ENCODE measurements at regions not wholly inside any gene's neighbourhood (a gene's known extent, or its start where the extent isn't known, plus 50 kb on each side); places are given as distances from the start of the nearest gene placed in this dataset.

DNA sequence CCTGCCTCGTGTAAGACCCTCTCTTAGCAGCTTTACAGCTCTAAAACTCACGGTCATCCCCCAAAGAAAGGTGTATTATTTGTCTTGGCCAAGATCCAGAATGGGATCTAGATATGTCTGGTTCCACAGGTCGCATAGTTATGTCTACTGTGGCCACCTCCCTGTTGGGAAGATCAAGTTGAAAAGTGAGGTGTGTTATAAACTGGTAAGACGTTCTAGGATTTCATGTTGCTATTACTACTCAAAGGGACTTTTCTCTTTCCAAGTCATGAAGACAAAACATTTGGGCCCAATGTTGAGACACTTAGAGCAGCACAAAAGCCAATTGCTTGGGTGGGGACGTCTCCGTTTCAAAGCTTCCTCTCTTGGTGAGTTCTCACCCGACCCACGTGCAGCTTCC, 766.0 kb downstream of the RNF144A start:
- TF ChIP-seq EP300 (IDR thresholded peaks at IDR 0.05; ENCODE audit: borderline replicate concordance) (no peak), TCF12 (IDR thresholded peaks at IDR 0.05; ENCODE audit: low read depth) (no peak)
- TF ChIP-seq, protein P1, sequence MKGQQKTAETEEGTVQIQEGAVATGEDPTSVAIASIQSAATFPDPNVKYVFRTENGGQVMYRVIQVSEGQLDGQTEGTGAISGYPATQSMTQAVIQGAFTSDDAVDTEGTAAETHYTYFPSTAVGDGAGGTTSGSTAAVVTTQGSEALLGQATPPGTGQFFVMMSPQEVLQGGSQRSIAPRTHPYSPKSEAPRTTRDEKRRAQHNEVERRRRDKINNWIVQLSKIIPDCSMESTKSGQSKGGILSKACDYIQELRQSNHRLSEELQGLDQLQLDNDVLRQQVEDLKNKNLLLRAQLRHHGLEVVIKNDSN (IDR thresholded peaks at IDR 0.05) = no peak

DNA sequence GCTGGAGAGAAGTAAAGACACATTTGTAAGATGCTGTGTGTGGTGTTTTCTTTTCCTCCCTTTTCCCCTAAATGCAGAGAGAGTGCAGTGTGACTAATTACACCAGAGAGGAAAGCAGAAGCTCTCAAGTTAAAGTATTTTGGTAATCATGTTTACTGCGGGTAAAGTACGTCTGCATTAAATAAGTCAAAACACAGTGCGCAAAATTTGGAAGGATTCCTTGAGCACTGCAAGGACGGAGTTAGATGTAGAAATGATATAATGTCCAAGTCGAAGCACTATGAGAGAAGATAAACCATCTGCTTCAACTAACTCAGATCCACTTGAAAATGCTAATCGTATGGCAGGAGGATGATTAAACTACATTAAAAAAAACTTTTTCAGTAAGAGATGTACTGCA, 766.5 kb downstream of the RNF144A start:
- TF ChIP-seq, protein P1 (IDR thresholded peaks at IDR 0.05) = no peak
- no peak for TF ChIP-seq RAD21 (IDR thresholded peaks at IDR 0.05; ENCODE audit: low read depth)
- TF ChIP-seq, protein P2, sequence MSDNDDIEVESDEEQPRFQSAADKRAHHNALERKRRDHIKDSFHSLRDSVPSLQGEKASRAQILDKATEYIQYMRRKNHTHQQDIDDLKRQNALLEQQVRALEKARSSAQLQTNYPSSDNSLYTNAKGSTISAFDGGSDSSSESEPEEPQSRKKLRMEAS (IDR thresholded peaks at IDR 0.05) = no peak
- TF ChIP-seq EP300 (IDR thresholded peaks at IDR 0.05; ENCODE audit: borderline replicate concordance) = no peak
- TF ChIP-seq ZBTB7A (IDR thresholded peaks at IDR 0.05; ENCODE audit: low read depth) = no peak
- no peak for TF ChIP-seq YY1 (IDR thresholded peaks at IDR 0.05; ENCODE audit: low read depth)
- TF ChIP-seq TAF1 (IDR thresholded peaks at IDR 0.05; ENCODE audit: low read depth) = no peak
- TF ChIP-seq NFIC (IDR thresholded peaks at IDR 0.05) = no peak
- no peak for TF ChIP-seq TCF12 (IDR thresholded peaks at IDR 0.05; ENCODE audit: low read depth)
- no peak for TF ChIP-seq CREB1 (IDR thresholded peaks at IDR 0.05; ENCODE audit: low read depth)
- no peak for TF ChIP-seq TEAD4 (IDR thresholded peaks at IDR 0.05)
- no peak for TF ChIP-seq FOXM1 (IDR thresholded peaks at IDR 0.05; ENCODE audit: borderline replicate concordance, low read depth)
- TF ChIP-seq EGR1 (IDR thresholded peaks at IDR 0.05) = no peak
- TF ChIP-seq, protein P3, sequence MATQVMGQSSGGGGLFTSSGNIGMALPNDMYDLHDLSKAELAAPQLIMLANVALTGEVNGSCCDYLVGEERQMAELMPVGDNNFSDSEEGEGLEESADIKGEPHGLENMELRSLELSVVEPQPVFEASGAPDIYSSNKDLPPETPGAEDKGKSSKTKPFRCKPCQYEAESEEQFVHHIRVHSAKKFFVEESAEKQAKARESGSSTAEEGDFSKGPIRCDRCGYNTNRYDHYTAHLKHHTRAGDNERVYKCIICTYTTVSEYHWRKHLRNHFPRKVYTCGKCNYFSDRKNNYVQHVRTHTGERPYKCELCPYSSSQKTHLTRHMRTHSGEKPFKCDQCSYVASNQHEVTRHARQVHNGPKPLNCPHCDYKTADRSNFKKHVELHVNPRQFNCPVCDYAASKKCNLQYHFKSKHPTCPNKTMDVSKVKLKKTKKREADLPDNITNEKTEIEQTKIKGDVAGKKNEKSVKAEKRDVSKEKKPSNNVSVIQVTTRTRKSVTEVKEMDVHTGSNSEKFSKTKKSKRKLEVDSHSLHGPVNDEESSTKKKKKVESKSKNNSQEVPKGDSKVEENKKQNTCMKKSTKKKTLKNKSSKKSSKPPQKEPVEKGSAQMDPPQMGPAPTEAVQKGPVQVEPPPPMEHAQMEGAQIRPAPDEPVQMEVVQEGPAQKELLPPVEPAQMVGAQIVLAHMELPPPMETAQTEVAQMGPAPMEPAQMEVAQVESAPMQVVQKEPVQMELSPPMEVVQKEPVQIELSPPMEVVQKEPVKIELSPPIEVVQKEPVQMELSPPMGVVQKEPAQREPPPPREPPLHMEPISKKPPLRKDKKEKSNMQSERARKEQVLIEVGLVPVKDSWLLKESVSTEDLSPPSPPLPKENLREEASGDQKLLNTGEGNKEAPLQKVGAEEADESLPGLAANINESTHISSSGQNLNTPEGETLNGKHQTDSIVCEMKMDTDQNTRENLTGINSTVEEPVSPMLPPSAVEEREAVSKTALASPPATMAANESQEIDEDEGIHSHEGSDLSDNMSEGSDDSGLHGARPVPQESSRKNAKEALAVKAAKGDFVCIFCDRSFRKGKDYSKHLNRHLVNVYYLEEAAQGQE (IDR thresholded peaks at IDR 0.05; ENCODE audit: low read depth) = no peak
- no peak for TF ChIP-seq CEBPB (IDR thresholded peaks at IDR 0.05)

DNA sequence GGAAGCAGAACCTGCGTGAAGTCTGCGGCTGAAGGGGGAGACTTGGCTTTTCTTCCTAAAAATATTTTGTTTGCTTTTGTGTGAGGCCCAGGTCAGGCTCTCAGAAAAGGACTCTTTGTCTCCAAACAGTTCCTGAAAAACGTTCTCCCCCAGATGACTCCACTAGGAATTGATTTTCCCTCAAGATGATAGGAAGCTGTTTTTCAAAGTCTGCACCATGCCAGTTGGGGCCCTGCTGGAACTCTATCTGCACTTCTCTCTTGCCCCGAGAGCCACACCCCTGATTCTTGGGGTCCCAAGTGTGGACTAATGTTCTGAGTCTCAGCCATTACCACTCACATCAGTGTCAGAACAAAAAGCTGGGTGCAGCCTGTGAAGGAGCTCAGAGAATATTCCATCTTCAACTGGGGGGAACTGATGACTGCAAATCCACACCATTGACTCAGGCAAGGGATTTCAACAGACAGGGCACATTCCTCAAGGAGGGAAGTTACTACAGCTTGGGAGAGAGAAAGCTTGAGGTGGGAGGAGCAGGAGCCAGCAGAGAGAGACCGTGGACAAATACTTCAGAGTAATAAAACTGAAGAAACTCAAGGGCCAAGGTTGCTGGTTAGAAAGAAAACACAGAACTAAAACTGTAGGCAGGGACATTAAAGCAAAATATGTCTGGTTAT, 768.3 kb downstream of the RNF144A start:
- no peak for TF ChIP-seq RAD21 (IDR thresholded peaks at IDR 0.05; ENCODE audit: low read depth)
- TF ChIP-seq TCF12 (IDR thresholded peaks at IDR 0.05; ENCODE audit: low read depth) = no peak
- TF ChIP-seq, protein P3 (IDR thresholded peaks at IDR 0.05; ENCODE audit: low read depth) = no peak
- TF ChIP-seq, protein P1 (IDR thresholded peaks at IDR 0.05) = no peak
- TF ChIP-seq EP300 (IDR thresholded peaks at IDR 0.05; ENCODE audit: borderline replicate concordance) = no peak
- no peak for TF ChIP-seq ZBTB7A (IDR thresholded peaks at IDR 0.05; ENCODE audit: low read depth)
- no peak for TF ChIP-seq CREB1 (IDR thresholded peaks at IDR 0.05; ENCODE audit: low read depth)
- TF ChIP-seq, protein P2 (IDR thresholded peaks at IDR 0.05) = no peak
- no peak for TF ChIP-seq YY1 (IDR thresholded peaks at IDR 0.05; ENCODE audit: low read depth)
- TF ChIP-seq CEBPB (IDR thresholded peaks at IDR 0.05) = no peak
- no peak for TF ChIP-seq EGR1 (IDR thresholded peaks at IDR 0.05)
- TF ChIP-seq TAF1 (IDR thresholded peaks at IDR 0.05; ENCODE audit: low read depth) = no peak
- no peak for TF ChIP-seq TEAD4 (IDR thresholded peaks at IDR 0.05)
- no peak for TF ChIP-seq NFIC (IDR thresholded peaks at IDR 0.05)
- no peak for TF ChIP-seq FOXM1 (IDR thresholded peaks at IDR 0.05; ENCODE audit: borderline replicate concordance, low read depth)

DNA sequence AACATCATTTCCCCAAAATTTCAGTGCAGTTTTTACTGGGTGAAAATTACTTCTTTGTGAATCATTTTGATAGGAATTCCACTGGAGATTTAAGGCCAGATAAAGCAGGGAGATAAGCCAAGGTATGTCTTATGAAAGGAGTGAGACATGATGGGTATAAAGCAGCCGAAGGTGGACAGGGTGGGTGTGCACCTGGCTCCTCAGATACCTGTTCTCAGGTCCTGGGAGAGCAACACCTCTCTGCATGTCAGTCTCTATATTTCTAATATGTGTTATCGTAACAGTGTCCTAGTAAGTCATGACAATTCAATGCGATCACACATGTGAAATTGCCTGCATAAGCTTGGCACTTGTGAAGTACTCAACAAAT, 768.8 kb downstream of the RNF144A start:
- TF ChIP-seq RAD21 (IDR thresholded peaks at IDR 0.05; ENCODE audit: low read depth) (no peak), CREB1 (IDR thresholded peaks at IDR 0.05; ENCODE audit: low read depth) (no peak), ZBTB7A (IDR thresholded peaks at IDR 0.05; ENCODE audit: low read depth) (no peak), TCF12 (IDR thresholded peaks at IDR 0.05; ENCODE audit: low read depth) (no peak), YY1 (IDR thresholded peaks at IDR 0.05; ENCODE audit: low read depth) (no peak), CEBPB (IDR thresholded peaks at IDR 0.05) (no peak), TEAD4 (IDR thresholded peaks at IDR 0.05) (no peak), FOXM1 (IDR thresholded peaks at IDR 0.05; ENCODE audit: borderline replicate concordance, low read depth) (no peak), TAF1 (IDR thresholded peaks at IDR 0.05; ENCODE audit: low read depth) (no peak), EP300 (IDR thresholded peaks at IDR 0.05; ENCODE audit: borderline replicate concordance) (no peak), EGR1 (IDR thresholded peaks at IDR 0.05) (no peak), NFIC (IDR thresholded peaks at IDR 0.05) (no peak)
- TF ChIP-seq, protein P3 (IDR thresholded peaks at IDR 0.05; ENCODE audit: low read depth) = no peak
- TF ChIP-seq, protein P2 (IDR thresholded peaks at IDR 0.05) = no peak
- TF ChIP-seq, protein P1 (IDR thresholded peaks at IDR 0.05) = no peak
